ENCODE measurements at regions not wholly inside any gene's neighbourhood (a gene's known extent, or its start where the extent isn't known, plus 50 kb on each side); places are given as distances from the start of the nearest gene placed in this dataset.

DNA sequence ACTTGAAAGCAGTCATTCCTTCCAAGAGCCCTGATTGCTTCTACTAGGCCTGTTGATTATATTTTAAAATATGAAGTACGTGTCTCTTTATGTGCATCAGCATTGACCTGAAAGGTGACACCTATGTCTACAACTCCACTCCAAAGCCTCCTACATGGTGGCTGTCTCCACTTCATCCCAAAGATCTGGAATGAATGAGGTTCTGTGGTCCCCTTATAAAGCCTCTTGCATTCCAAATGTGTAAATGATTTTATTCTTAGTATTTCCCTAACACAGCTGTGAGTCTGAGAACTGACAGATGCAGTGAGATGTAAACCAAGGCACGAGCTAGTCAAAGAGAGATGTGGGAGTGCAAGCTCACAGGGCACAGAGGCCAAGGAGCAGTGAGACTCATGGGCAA, 176.0 kb upstream of the SVIL start:
- TF ChIP-seq, protein P1, sequence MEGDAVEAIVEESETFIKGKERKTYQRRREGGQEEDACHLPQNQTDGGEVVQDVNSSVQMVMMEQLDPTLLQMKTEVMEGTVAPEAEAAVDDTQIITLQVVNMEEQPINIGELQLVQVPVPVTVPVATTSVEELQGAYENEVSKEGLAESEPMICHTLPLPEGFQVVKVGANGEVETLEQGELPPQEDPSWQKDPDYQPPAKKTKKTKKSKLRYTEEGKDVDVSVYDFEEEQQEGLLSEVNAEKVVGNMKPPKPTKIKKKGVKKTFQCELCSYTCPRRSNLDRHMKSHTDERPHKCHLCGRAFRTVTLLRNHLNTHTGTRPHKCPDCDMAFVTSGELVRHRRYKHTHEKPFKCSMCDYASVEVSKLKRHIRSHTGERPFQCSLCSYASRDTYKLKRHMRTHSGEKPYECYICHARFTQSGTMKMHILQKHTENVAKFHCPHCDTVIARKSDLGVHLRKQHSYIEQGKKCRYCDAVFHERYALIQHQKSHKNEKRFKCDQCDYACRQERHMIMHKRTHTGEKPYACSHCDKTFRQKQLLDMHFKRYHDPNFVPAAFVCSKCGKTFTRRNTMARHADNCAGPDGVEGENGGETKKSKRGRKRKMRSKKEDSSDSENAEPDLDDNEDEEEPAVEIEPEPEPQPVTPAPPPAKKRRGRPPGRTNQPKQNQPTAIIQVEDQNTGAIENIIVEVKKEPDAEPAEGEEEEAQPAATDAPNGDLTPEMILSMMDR (IDR thresholded peaks at IDR 0.05), result no peak
- TF ChIP-seq POLR2A (IDR thresholded peaks at IDR 0.05), result no peak
